Liver (tissue), 3 donors: ENCODE measurements at regions not wholly inside any gene's neighbourhood (a gene's known extent, or its start where the extent isn't known, plus 50 kb on each side); places are given as distances from the start of the nearest gene placed in this dataset.

ENCODE experiments used
- ATF3 ChIP-seq: IDR thresholded peaks from 2 replicates; pipeline ENCODE4 v1.6.1; 2016; ENCODE audit warnings: antibody characterized with exemption
- CTCF ChIP-seq: fragments of 150-350 bp; IDR thresholded peaks from 2 replicates; pipeline ENCODE4 v1.5.1; 2017; ENCODE audit warnings: improper control_type of control experiment, low read depth, low read length; ENCODE audit not compliant: missing input control
- EGR1 ChIP-seq, 2 donors: IDR thresholded peaks; 2 replicates each; pipeline ENCODE4 v1.6.1; 2016 to 2018; ENCODE audit warnings: antibody characterized with exemption in 2 of 2, low read depth in 2 of 2
- GABPA ChIP-seq, 2 donors: IDR thresholded peaks in 1 of 2; conservative IDR thresholded peaks in 1 of 2; 2 replicates each; pipeline ENCODE4 v1.6.1; 2016; ENCODE audit warnings: antibody characterized with exemption in 2 of 2, mild to moderate bottlenecking in 1 of 2, moderate library complexity in 1 of 2
- JUND ChIP-seq, 2 donors: IDR thresholded peaks; 2 replicates each; pipeline ENCODE4 v1.6.1; 2016; ENCODE audit warnings: antibody characterized with exemption in 2 of 2
- RAD21 ChIP-seq, 2 donors: IDR thresholded peaks; 2 replicates each; pipeline ENCODE4 v1.6.1; 2016; ENCODE audit warnings: antibody characterized with exemption in 2 of 2, mild to moderate bottlenecking in 2 of 2
- REST ChIP-seq: IDR thresholded peaks from 2 replicates; pipeline ENCODE4 v1.6.1; 2016; ENCODE audit warnings: antibody characterized with exemption, mild to moderate bottlenecking
- SP1 ChIP-seq: IDR thresholded peaks from 2 replicates; pipeline ENCODE4 v1.6.1; 2018; ENCODE audit warnings: antibody characterized with exemption, mild to moderate bottlenecking
- TAF1 ChIP-seq: conservative IDR thresholded peaks from 2 replicates; pipeline ENCODE4 v1.6.1; 2016; ENCODE audit warnings: antibody characterized with exemption, mild to moderate bottlenecking
- YY1 ChIP-seq: IDR thresholded peaks from 2 replicates; pipeline ENCODE4 v1.6.1; 2016; ENCODE audit warnings: antibody characterized with exemption, mild to moderate bottlenecking
- donor health status: healthy.
- donor health status: healthy.

GRCh38 chr4:159925770-159926169 lies 822.9 kb downstream of the RAPGEF2 start:
- no peak for TF ChIP-seq CTCF
- TF ChIP-seq ATF3 = no peak
- TF ChIP-seq RAD21 (IDR thresholded peaks at IDR 0.05) = no peak
- no peak for TF ChIP-seq TAF1
- no peak for TF ChIP-seq REST
- no peak for TF ChIP-seq YY1
- no peak for TF ChIP-seq GABPA (IDR thresholded peaks at IDR 0.05 in 1 of 2, conservative IDR thresholded peaks at IDR 0.05 in 1 of 2)
- TF ChIP-seq SP1 = no peak
- no peak for TF ChIP-seq JUND (IDR thresholded peaks at IDR 0.05)
- no peak for TF ChIP-seq EGR1 (IDR thresholded peaks at IDR 0.05; ENCODE audit: low read depth in 2 of 2)
